Pancreas (tissue), 10 donors: ENCODE measurements at regions not wholly inside any gene's neighbourhood (a gene's known extent, or its start where the extent isn't known, plus 50 kb on each side); places are given as distances from the start of the nearest gene placed in this dataset.
A peak's percentile ranks its signal among the peaks of the same experiment; 100 is the strongest.
"Not testable (repeated sequence)": the region's sequence is repeated elsewhere in the genome, so short reads cannot be mapped to it uniquely, and the experiment has no call there.

ENCODE experiments used
- ATAC-seq, 4 donors: fragments of 200-7000 bp; cut with Tn5 transposase; one replicate each; pipeline versions ENCODE4 v1.8.0 to v1.9.1; 2020; ENCODE audit warnings: mild to moderate bottlenecking in 4 of 4, moderate library complexity in 4 of 4
- DNase-seq, 6 donors: peaks; one replicate each; pipeline ENCODE4 v3.0.0-alpha.2; 2020
- FAIRE-seq: peaks from 2 replicates; lab custom pipeline; 2012; peaks lifted over from hg19 to GRCh38; lab: Jason Lieb, UNC
- H3K27ac ChIP-seq, 4 donors: fragments of 200-600 bp; sonication (generic); 1 replicate in 3 of 4; 2 replicates in 1 of 4; pipeline versions ENCODE4 v1.5.0 to v1.8.0; 2020
- H3K27me3 ChIP-seq, 4 donors: fragments of 200-600 bp; one replicate each; pipeline ENCODE4 v1.8.0; 2021
- H3K36me3 ChIP-seq, 3 donors: fragments of 200-600 bp; sonication (generic) in 1 of 3; one replicate each; pipeline versions ENCODE4 v1.5.0 to v1.8.0; 2020 to 2021
- H3K4me1 ChIP-seq, 3 donors: fragments of 200-600 bp; one replicate each; pipeline ENCODE4 v1.8.0; 2021
- H3K4me3 ChIP-seq, 4 donors: fragments of 200-600 bp; sonication (generic) in 2 of 4; one replicate each; pipeline versions ENCODE4 v1.5.0 to v1.8.0; 2020 to 2021
- H3K9me3 ChIP-seq, 4 donors: fragments of 200-600 bp; one replicate each; pipeline ENCODE4 v1.8.0; 2021
- WGBS, 2 donors: extraction: QIAGEN DNeasy Blood & Tissue Kit; methylation state at CpG; one replicate each; pipeline ENCODE4 v1.1.7; 2013; 5-methylcytosine and 5-hydroxymethylcytosine counted together
- intact Hi-C, 3 donors: fragments of 100-400 bp; cut with DNase I; formaldehyde crosslinking; loops; one replicate each; pipeline versions ENCODE4 v1.11.1 to v1.14.2; 2022
- TF ChIP-seq, protein P1 (sequence below), 4 donors: fragments of 200-600 bp; sonication (generic) in 3 of 4; IDR thresholded peaks; one replicate each; pipeline versions ENCODE4 v1.5.0 to v1.8.0; 2021; ENCODE audit warnings: antibody characterized with exemption in 4 of 4
- donor health status: healthy with polysubstance abuse.
- donor health status: DM: no; HTN: no; CAD: no; lungs with moderate emphysema.
- donor health status: DM: no; HTN: no; CAD: no.
- donor health status: control.
- donor health status: control.
- donor health status: Bipolar disorder and iron deficiency.
- donor health status: DM: yes; HTN: yes; CAD: no.
- donor health status: DM: no; HTN: no; CAD: no.
- donor health status: DM: no; HTN: no; CAD: no.
- donor health status: DM: yes; HTN: yes; CAD: no.

DNA sequence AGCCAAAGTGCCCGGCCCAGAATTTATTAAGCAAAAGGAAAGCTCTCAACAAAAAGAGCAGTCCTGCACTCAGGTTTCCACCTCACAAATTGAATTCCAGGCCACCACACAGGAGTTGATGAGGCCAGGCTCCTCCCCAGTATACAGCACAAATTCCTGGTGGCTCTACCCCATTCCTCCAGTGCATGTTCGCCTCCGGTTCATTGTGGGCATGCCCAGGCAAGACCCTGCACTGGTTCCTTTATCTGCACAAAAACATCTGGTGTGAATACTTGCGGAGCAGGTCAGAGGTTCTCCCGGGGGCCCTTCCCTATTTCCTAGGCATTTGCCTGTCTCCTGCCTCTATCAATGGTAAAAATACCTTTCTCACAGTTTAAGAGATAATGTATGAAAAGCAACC is 195.2 kb upstream of the ANXA10 start:
- Histone ChIP-seq H3K27ac (peak overlapping the region in 3 of 4 donors; percentile 17 to 41 (median 27)), H3K36me3 (no peaks in the 10 kb centered on the region), H3K4me3 (no peak overlapping the region), H3K4me1 (peaks cover 4 to 18% (median 11%) of the 10 kb centered on the region in 3 donors), H3K9me3 (no peaks in the 10 kb centered on the region), H3K27me3 (no peaks in the 10 kb centered on the region)
- TF ChIP-seq, protein P1, sequence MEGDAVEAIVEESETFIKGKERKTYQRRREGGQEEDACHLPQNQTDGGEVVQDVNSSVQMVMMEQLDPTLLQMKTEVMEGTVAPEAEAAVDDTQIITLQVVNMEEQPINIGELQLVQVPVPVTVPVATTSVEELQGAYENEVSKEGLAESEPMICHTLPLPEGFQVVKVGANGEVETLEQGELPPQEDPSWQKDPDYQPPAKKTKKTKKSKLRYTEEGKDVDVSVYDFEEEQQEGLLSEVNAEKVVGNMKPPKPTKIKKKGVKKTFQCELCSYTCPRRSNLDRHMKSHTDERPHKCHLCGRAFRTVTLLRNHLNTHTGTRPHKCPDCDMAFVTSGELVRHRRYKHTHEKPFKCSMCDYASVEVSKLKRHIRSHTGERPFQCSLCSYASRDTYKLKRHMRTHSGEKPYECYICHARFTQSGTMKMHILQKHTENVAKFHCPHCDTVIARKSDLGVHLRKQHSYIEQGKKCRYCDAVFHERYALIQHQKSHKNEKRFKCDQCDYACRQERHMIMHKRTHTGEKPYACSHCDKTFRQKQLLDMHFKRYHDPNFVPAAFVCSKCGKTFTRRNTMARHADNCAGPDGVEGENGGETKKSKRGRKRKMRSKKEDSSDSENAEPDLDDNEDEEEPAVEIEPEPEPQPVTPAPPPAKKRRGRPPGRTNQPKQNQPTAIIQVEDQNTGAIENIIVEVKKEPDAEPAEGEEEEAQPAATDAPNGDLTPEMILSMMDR (IDR thresholded peaks at IDR 0.05): no peak
- no peak for FAIRE-seq
- ATAC-seq: peak; percentile 63 to 85 (median 71)
- 39 to 41% methylated on average over 5 of the region's 5 CpGs for WGBS, 2 donors
- no peak for DNase-seq
- intact Hi-C loops: no loop called here

DNA sequence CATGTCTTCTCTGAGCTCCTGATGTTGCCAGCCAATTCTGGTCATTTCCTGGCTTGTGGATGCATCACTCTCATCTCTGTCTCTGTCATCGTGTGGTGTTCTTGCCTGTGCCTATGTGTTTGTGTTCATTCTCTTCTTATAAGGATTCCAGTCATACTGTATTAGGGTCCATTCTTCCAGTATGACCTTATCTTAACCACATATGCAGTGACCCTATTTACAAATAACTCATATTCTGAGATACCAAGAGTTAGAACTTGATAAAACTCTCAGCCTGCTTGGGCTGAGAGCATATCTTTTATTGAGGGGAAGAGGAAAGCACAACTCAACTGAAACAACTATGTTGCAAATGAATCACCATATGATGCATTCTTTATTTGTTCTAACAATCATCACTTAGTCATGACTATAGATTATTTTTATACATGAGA is 189.0 kb upstream of the ANXA10 start:
- intact Hi-C loops: no loop called here

DNA sequence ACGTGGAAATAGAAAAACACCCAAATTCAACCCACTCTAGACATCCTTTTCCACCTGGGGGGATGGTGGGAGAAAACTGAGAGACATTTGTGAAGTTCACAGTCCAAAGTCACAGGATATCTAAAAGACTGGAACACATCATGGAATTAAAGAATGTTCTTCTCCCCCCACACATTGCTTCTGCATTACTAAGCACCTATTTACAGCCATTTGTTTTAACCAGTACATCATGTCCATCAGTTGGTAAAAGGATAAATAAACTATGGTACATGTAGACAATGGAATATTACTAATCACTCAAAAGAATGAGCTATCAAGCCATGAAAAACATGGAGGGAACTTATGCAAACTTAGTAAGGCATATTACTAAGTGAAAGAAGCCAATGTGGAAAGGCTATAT is 185.5 kb upstream of the ANXA10 start:
- TF ChIP-seq, protein P1 (IDR thresholded peaks at IDR 0.05): no peak
- Histone ChIP-seq H3K9me3 (no peaks in the 10 kb centered on the region), H3K4me1 (no peaks in the 10 kb centered on the region), H3K27me3 (no peaks in the 10 kb centered on the region), H3K36me3 (no peaks in the 10 kb centered on the region), H3K27ac (no peak overlapping the region), H3K4me3 (no peak overlapping the region)
- ATAC-seq (no peak), FAIRE-seq (no peak), DNase-seq (no peak)
- WGBS, 2 donors: 65 to 75% methylated on average over 1 of the region's 1 CpG
- intact Hi-C loops: no loop called here

More for the DNA sequence above, 189.0 kb upstream of the ANXA10 start:
- 15 to 40% methylated on average over 1 of the region's 1 CpG for WGBS, 2 donors
- DNase-seq (no peak), ATAC-seq (no peak), FAIRE-seq (no peak)
- no peaks in the 10 kb centered on the region for H3K9me3 ChIP-seq
- H3K27ac ChIP-seq: no peak overlapping the region
- H3K36me3 ChIP-seq: no peaks in the 10 kb centered on the region
- no peaks in the 10 kb centered on the region for H3K27me3 ChIP-seq
- H3K4me1 ChIP-seq: no peaks in the 10 kb centered on the region
- TF ChIP-seq, protein P1 (IDR thresholded peaks at IDR 0.05): no peak
- H3K4me3 ChIP-seq: no peak overlapping the region

DNA sequence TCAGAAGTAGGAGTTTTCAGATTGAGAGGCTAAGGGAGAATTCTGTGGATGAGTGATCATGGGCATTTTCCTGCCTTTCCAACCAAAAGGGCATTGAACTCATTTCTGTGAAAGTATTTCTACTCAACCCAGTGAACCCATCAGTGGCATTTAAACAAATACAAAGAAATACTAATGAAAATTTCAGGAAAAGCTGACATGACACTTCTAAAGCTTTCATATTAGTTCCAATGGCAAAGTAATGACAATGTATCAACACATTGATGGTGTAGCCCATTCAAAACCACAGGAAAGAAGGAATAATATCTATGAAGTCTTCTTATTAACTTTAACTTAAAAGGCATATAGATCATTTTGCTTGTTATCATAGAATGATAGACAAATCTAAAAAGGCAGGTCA is 183.5 kb upstream of the ANXA10 start:
- Histone ChIP-seq H3K4me1 (no peaks in the 10 kb centered on the region), H3K27me3 (no peaks in the 10 kb centered on the region), H3K9me3 (no peaks in the 10 kb centered on the region), H3K4me3 (no peak overlapping the region), H3K36me3 (no peaks in the 10 kb centered on the region), H3K27ac (no peak overlapping the region)
- intact Hi-C loops: no loop called here
- no peak for ATAC-seq
- TF ChIP-seq, protein P1 (IDR thresholded peaks at IDR 0.05): no peak
- no peak for FAIRE-seq
- DNase-seq: no peak

GRCh38 chr4:167912535-167912934 is 179.8 kb upstream of the ANXA10 start:
- DNase-seq, H3K27ac ChIP-seq, H3K9me3 ChIP-seq, H3K4me3 ChIP-seq, H3K4me1 ChIP-seq, H3K27me3 ChIP-seq, ATAC-seq, FAIRE-seq, H3K36me3 ChIP-seq, intact Hi-C loops: not testable (repeated sequence)
- 71 to 82% methylated on average over 3 of the region's 3 CpGs for WGBS, 2 donors
